ENCODE measurements at regions not wholly inside any gene's neighbourhood (a gene's known extent, or its start where the extent isn't known, plus 50 kb on each side); places are given as distances from the start of the nearest gene placed in this dataset.
"Not testable (repeated sequence)": the region's sequence is repeated elsewhere in the genome, so short reads cannot be mapped to it uniquely, and the experiment has no call there.

DNA sequence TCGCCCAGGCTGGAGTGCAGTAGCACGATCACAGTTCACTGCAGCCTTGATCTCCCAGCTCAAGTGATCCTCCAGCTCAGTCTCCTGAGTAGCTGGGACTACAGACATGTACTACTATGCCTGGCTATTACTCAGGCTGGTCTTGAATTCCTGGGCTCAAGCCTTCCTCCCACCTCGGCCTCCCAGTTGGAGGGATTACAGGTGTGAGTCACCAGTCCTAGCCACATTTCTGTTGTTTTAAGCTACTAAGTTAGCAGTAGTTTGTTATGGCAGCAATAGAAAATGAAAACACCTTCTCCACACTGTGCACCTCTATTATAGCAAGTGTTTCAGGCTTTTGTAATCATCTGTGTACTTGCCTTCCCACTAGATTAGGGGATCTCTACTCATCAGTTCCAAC, 588.9 kb upstream of the TLE4 start:
- no peak overlapping the region for H3K4me3 ChIP-seq (ENCODE audit: low read depth, low read length)
- DNase-seq (ENCODE audit: low read depth): peak; percentile 64
- TF ChIP-seq, protein P1, sequence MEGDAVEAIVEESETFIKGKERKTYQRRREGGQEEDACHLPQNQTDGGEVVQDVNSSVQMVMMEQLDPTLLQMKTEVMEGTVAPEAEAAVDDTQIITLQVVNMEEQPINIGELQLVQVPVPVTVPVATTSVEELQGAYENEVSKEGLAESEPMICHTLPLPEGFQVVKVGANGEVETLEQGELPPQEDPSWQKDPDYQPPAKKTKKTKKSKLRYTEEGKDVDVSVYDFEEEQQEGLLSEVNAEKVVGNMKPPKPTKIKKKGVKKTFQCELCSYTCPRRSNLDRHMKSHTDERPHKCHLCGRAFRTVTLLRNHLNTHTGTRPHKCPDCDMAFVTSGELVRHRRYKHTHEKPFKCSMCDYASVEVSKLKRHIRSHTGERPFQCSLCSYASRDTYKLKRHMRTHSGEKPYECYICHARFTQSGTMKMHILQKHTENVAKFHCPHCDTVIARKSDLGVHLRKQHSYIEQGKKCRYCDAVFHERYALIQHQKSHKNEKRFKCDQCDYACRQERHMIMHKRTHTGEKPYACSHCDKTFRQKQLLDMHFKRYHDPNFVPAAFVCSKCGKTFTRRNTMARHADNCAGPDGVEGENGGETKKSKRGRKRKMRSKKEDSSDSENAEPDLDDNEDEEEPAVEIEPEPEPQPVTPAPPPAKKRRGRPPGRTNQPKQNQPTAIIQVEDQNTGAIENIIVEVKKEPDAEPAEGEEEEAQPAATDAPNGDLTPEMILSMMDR (conservative IDR thresholded peaks at IDR 0.05; ENCODE audit: low read depth, low read length): no peak

GRCh38 chr9:78985084-78985738, 586.6 kb upstream of the TLE4 start:
- no peak for DNase-seq (ENCODE audit: low read depth)
- TF ChIP-seq, protein P1 (conservative IDR thresholded peaks at IDR 0.05; ENCODE audit: low read depth, low read length): no peak

DNA sequence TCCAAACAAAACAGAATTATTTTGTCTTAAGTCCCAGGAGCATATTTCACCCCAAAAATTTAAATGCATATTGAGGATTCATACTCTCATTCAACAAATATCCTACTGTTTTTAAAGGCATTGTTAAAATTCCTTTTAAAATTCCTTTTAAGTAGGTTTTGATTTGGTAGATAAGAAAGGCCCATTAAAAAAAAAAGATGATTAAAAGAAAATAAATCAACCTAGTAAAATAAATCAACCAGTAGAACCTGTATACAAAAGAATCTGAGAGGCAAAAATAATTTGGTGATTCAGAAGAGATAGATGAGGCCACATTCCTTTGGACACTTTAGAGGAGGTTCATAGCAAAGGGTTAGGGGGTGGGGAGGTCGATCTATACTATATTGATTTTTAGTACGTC, 585.3 kb upstream of the TLE4 start:
- H3K4me3 ChIP-seq (ENCODE audit: low read depth, low read length): no peak overlapping the region
- TF ChIP-seq, protein P1 (conservative IDR thresholded peaks at IDR 0.05; ENCODE audit: low read depth, low read length): no peak
- no peak for DNase-seq (ENCODE audit: low read depth)

More at GRCh38 chr9:78985084-78985738, 586.6 kb upstream of the TLE4 start:
- H3K4me3 ChIP-seq (ENCODE audit: low read depth, low read length): no peak overlapping the region

- TF ChIP-seq, protein P1 (conservative IDR thresholded peaks at IDR 0.05; ENCODE audit: low read depth, low read length): no peak
- no peak overlapping the region for H3K4me3 ChIP-seq (ENCODE audit: low read depth, low read length)
- DNase-seq (ENCODE audit: low read depth): no peak
These were observed 582.6 kb upstream of the TLE4 start for GRCh38 chr9:78989031-78989658.

DNA sequence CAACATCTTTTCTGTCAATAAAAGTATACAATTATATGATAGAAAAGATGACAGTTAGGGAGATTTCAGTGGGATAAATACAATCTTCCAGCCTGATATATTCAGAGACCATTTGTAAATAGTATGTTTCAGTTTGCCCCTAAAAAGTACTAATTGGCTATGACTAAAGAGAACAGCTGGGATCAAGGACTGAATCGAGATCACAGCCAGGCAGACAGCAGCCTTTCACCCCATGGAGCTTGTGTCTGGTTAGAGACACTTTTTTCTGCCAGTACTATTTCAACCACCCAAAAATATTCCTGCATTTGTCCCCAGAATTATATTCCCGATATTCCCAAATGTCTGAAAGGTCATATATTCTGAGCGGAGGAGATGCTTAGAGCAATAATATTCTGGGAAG, 577.3 kb upstream of the TLE4 start:
- no peak overlapping the region for H3K4me3 ChIP-seq (ENCODE audit: low read depth, low read length)
- DNase-seq (ENCODE audit: low read depth): no peak
- TF ChIP-seq, protein P1 (conservative IDR thresholded peaks at IDR 0.05; ENCODE audit: low read depth, low read length): no peak

DNA sequence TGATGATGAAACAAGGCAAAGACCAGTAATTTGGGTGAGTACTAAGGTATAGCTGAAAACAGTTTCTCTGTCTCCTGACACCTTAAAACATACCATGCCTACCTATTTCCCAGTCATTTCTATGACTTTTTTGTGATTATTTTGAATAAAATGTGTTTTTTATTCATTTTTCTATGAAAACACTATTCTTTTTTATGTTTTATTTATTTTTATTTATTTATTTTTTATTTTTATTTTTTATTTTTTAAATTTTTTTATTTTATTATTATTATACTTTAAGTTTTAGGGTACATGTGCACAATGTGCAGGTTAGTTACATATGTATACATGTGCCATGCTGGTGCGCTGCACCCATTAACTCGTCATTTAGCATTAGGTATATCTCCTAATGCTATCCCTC, 576.8 kb upstream of the TLE4 start:
- DNase-seq (ENCODE audit: low read depth); H3K4me3 ChIP-seq (ENCODE audit: low read depth, low read length): not testable (repeated sequence)

DNA sequence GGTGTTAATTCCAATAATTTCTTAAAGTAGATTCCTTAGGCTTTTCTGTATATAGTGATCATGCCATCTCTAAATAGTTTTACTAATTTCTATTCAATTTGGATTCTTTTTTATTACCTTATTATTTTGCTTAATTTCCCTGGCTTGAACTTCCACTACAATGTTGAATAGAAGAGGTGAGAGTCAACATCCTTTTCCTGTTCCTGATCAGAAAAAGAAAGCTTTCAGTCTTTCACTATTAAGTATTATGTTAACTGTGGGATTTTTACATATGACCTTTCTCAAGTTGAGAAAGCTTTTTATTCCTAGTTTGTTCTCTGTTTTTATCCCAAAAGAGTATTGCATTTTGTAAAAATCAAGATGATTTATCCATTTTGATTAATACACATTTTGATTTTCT, 574.5 kb upstream of the TLE4 start:
- no peak for DNase-seq (ENCODE audit: low read depth)

More for the DNA sequence above, 574.5 kb upstream of the TLE4 start:
- H3K4me3 ChIP-seq (ENCODE audit: low read depth, low read length): no peak overlapping the region
- TF ChIP-seq, protein P1 (conservative IDR thresholded peaks at IDR 0.05; ENCODE audit: low read depth, low read length): no peak
